Epithelial cell of proximal tubule (primary cell): ENCODE measurements at regions not wholly inside any gene's neighbourhood (a gene's known extent, or its start where the extent isn't known, plus 50 kb on each side); places are given as distances from the start of the nearest gene placed in this dataset.

Experiments
- DNase-seq: peaks from one replicate; pipeline ENCODE4 v3.0.0-alpha.2; 2011; ENCODE audit warnings: low read depth
- H3K4me3 ChIP-seq: 2 replicates; pipeline ENCODE4 v1.5.1; 2011; ENCODE audit warnings: low read depth, mild to moderate bottlenecking, low read length
- CTCF ChIP-seq: conservative IDR thresholded peaks from 2 replicates; pipeline ENCODE4 v1.5.1; 2012; ENCODE audit warnings: low read depth, mild to moderate bottlenecking, low read length

- no peak for TF ChIP-seq CTCF
- H3K4me3 ChIP-seq = no peak overlapping the region
- no peak for DNase-seq
Observed at GRCh38 chr12:24759155-24759554, 189.7 kb downstream of the BCAT1 start.

- TF ChIP-seq CTCF = no peak
- no peak overlapping the region for H3K4me3 ChIP-seq
- no peak for DNase-seq
Observed at GRCh38 chr12:24756479-24757024, 192.3 kb downstream of the BCAT1 start.

DNA sequence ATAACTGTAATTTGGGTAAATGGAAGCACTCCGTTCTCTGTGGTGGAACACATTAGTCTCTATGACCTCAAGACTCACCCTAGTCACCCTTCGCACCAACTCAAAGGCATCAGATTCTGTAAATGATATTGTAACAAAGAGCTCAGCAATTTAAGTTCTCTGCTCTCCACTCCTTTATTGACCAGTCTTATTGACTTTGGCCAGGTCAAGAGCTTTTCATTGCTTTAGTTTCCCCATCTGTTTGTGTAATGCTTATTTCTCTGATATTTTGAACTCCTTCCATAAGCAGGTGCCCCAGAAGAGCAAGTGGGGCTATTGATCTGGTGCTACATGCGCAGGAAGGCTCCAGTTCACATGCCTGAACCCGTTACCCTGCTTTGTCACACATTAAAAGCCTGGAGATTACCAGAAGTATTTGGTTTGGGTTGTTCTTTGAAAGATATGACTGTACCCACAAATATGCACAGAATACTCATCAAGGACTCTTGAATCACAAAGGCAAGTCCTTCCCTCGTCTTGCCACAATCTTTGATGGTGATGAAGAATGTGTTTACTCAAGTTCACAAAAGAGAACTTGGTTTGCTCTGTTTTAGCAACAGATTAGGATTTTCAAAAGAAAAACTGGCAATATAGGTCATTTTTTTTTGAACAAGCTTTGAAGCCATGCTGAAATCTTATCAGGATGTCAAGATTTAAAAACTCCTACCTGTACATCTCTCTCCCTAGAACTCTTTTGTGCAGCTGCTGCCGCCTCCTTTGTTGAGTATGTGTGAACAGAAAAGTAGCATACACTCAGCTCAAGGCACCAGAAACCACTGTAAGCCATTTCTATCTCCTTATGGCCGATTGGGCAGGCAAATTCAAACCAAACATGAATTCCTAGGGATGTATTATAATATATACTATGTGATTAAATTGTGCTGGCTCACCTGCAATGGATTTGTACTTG, 193.9 kb downstream of the BCAT1 start:
- peak; percentile 74 for DNase-seq
- TF ChIP-seq CTCF = no peak

DNA sequence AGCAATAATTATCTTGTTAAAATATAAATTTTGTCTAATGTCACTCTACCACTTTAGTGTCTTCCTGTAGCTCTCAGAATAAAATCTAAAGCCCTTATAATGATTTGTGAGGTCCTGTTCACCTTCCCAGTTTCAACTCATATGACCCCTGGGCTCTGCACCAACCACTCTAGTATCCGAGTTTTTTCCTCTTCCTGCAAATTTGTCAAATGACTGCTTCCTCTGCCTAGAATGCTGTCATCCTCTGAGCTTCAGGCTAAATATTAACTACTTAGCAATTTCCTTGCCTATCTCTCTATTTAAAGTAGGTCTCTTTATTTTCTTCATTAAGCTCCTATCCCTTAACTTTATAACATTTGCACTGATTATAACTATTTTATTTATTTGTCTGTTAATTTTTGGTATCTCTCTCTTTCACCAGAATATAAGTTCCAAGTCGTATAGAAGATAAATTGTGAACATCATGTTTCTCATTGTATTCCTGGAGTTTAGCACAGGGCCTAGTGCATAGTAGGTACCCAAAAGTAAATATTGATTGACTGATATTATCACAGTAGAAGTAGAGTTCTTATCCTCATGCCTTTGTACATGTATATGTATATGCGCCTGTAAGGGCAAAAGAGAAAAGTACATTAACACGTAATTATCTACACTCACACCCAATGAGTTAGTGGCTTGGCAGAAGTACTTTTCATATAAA, 196.0 kb downstream of the BCAT1 start:
- H3K4me3 ChIP-seq = no peak overlapping the region
- TF ChIP-seq CTCF = no peak
- DNase-seq = peak; percentile 37

More for the DNA sequence above, 193.9 kb downstream of the BCAT1 start:
- H3K4me3 ChIP-seq = no peak overlapping the region

DNA sequence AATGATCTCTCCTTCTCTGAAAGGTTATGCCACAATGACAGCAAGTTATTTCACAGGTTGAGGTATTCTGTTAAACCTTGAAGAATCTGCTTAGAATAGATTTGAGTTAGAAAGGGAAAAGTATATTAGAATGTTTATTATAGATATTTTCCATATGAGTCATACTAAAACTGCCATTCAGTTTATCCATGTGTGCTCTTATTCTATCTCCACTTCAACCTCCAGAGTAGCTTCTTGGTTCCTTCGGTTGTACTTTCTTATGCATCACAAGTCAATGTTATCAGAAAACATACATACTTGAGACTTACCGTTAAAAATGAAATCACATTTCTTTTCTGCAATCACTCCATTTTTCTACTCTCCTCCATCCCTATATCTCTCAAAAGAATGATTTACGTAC, 197.7 kb downstream of the BCAT1 start:
- no peak for DNase-seq
- TF ChIP-seq CTCF = no peak
- H3K4me3 ChIP-seq = no peak overlapping the region

- no peak for DNase-seq
- no peak for TF ChIP-seq CTCF
- no peak overlapping the region for H3K4me3 ChIP-seq
Observed at GRCh38 chr12:24750263-24750662, 198.6 kb downstream of the BCAT1 start.
